HG03378 (cell line): ENCODE measurements at regions not wholly inside any gene's neighbourhood (a gene's known extent, or its start where the extent isn't known, plus 50 kb on each side); places are given as distances from the start of the nearest gene placed in this dataset.
"Not testable (repeated sequence)": the region's sequence is repeated elsewhere in the genome, so short reads cannot be mapped to it uniquely, and the experiment has no call there.

Experiments used
- ATAC-seq: cut with Tn5 transposase; IDR thresholded peaks from one replicate; pipeline ENCODE4 v1.9.1; 2021; ENCODE audit warnings: mild to moderate bottlenecking, moderate library complexity; ENCODE audit not compliant: unreplicated experiment

DNA sequence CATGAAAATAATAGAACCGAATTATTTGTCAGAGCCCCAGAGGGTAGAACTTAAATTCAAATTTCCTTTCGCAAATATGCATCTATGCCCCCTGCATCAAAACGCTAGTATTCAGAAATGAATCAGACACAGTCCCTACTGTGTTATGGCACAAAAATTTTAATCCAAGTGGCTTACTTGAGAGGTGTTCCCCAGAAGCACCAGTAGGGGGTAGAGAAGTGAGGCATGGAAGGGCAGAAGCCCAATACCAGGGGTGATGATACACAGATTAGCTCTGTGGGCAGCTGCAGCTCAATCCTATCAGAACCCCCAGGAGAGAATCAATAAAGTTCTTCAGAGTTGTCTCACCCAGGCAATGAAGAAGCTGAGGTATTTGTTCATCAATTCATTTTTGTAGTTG is 342.2 kb downstream of the OMA1 start:
- no peak for ATAC-seq

GRCh38 chr1:58201492-58202106 is 344.9 kb downstream of the OMA1 start:
- ATAC-seq = no peak

GRCh38 chr1:58200437-58200836 is 346.1 kb downstream of the OMA1 start:
- no peak for ATAC-seq

GRCh38 chr1:58197811-58198210 is 348.7 kb downstream of the OMA1 start:
- no peak for ATAC-seq

DNA sequence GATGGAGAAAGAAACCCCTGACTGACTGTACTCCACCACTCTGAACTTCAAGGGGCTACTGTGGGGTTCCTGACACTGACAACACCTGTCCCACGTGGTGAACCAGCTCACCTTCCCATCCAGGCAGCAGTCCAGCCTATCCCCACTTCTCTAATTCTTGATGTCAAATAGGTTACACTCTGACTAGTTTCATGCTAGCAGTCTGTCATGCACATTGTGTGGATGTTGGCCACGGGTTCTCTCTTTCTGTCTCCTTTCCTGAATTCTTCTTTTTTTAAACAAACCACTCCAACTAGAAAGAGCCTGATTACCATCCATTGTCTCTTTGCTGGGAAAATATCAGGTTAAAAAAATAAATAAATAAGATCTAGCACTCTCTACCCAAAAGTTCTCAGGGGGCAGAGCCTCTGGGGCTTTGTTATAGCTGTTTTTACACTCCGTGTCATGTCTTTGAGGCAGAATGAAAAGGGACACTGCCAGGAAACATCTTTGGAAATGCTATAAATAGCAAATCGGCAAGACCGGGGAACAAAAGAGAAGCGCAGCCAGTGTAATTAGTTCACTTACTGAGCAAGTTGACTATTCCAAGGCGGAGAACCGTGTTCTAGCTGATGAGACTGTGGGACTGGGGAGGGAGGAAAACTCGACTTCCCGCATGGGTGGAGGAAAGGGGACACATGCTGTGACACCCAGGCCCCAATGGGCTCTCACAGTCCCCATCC is 356.1 kb downstream of the OMA1 start:
- no peak for ATAC-seq

- ATAC-seq = no peak
Observed at GRCh38 chr1:58189453-58189852, 357.1 kb downstream of the OMA1 start.

GRCh38 chr1:58183286-58183685 is 363.2 kb downstream of the OMA1 start:
- ATAC-seq = no peak

- no peak for ATAC-seq
Observed at GRCh38 chr1:58180537-58180936, 366.0 kb downstream of the OMA1 start.

DNA sequence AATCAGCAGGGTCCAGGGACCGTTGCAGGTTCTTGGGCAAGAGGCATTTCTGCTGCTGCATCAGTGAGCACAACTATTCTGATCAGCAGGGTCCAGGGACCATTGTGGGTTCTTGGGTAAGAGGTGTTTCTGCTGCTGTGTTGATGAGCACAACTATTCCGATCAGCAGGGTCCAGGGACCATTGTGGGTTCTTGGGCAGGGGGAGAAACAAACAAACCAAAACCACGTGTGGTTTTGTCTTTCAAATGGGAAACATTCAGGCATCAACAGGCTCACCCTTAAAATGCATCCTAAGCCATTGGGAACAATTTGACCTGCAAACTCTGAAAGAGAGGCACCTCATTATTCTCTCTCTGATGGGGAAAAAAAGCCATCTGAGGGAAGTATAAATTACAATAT is 377.4 kb downstream of the OMA1 start:
- not testable (repeated sequence) for ATAC-seq

DNA sequence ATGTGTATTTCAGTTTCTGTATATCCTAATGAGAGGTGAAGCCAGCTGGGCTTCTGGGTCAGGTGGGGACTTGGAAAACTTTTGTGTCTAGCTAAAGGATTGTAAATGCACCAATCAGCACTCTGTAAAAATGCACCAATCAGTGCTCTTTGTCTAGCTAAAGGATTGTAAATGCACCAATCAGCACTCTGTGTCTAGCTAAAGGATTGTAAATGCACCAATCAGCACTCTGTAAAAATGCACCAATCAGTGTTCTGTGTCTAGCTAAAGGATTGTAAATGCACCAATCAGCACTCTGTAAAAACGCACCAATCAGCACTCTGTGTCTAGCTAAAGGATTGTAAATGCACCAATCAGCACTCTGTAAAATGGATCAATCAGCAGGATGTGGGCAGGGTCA is 379.4 kb downstream of the OMA1 start:
- ATAC-seq = not testable (repeated sequence)

DNA sequence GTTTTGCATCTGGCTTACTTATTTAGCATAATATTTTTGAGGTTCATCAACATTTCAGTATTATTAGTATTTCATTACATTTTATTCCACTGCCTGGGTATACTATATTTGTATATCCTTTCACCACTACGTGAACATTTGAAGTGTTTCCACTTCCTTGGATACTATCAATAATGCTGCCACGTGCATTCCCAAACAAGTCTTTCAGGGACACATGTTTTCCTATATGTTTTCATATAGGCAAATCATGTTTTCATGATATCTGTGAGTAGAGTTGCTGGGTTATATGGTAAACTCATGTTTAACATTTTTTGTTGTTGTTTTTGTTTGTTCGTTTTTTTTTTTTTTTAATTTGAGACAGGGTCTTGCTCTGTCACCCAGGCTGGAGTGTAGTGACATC is 380.1 kb downstream of the OMA1 start:
- ATAC-seq = no peak

- ATAC-seq = no peak
Observed at GRCh38 chr1:58165073-58165472, 381.5 kb downstream of the OMA1 start.

- ATAC-seq = no peak
Observed at GRCh38 chr1:58162952-58163550, 383.5 kb downstream of the OMA1 start.

GRCh38 chr1:58159434-58159830 is 387.1 kb downstream of the OMA1 start:
- ATAC-seq = no peak

GRCh38 chr1:58158506-58159433 is 387.8 kb downstream of the OMA1 start:
- ATAC-seq = no peak

GRCh38 chr1:58158016-58158415 is 388.5 kb downstream of the OMA1 start:
- ATAC-seq = no peak

GRCh38 chr1:58157256-58157655 is 389.3 kb downstream of the OMA1 start:
- ATAC-seq = no peak

GRCh38 chr1:58156831-58157230 is 389.7 kb downstream of the OMA1 start:
- ATAC-seq = no peak

- no peak for ATAC-seq
Observed at GRCh38 chr1:58156124-58156468, 390.4 kb downstream of the OMA1 start.

DNA sequence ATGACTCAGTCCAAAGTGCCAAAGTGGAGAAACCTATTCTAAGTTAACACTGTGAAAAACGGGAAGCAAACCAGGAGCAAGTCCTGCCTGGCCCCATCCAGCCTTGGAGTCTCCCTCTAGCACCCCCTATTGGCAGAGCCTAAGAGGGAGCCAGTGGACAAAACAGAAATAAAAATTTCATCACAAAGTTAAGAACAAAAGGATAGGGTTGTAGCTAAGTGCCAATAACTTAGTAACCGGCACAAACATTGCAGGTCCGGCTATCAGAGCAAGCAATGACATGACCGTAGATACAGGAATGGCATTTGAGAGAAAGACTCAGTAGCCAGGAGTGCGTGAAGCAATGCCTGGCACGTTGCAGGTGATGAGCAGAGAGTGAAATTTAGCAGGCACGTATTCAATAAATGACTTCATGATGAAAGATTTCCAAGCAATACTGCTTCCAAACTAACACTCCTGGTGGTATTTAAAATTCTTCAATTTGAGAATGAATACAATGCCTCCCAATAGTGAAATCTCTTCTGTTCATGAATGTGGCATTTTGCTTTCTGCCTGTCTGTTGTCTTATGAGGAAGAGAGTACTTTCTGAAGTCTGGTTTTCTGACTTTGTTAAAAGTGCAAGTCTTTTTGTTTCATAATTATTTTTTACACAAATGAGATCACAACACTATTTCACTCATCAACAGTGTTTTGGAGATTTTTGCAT is 391.0 kb downstream of the OMA1 start:
- ATAC-seq = no peak

DNA sequence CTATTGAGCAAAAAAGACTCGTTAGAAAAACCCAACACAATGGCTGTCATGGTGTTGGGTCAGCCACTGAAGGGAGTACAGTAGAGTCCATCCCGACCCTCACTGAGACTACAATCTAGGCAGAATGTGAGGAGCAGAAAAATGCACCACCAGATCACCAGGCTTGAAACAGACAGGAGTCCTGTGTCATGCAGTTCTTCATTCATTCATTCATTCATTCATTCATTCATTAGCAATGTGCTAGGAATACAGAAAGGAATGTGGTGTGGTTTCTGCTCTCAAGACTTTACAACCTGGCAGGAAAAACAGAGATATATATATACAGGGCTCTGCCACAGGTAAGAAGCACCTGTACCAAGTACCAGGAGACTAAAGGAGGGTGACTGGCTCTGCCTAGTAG is 392.3 kb downstream of the OMA1 start:
- ATAC-seq = no peak
